Stomach (tissue), 8 donors: ENCODE measurements at regions not wholly inside any gene's neighbourhood (a gene's known extent, or its start where the extent isn't known, plus 50 kb on each side); places are given as distances from the start of the nearest gene placed in this dataset.

Experiments
- DNase-seq, 2 donors: peaks; one replicate each; pipeline versions ENCODE4 v3.0.0 to v3.0.0-alpha.2; 2013 to 2019
- H3K27ac ChIP-seq, 5 donors: fragments of 200-600 bp in 4 of 5; sonication (generic) in 4 of 5; one replicate each; pipeline ENCODE4 v1.5.1; 2013 to 2019; ENCODE audit warnings: mild to moderate bottlenecking in 1 of 5, moderate library complexity in 1 of 5
- H3K27me3 ChIP-seq, 3 donors: fragments of 200-600 bp; sonication (generic); one replicate each; pipeline ENCODE4 v1.5.1; 2017 to 2019; ENCODE audit warnings: mixed run types in 1 of 3
- H3K36me3 ChIP-seq, 4 donors: fragments of 200-600 bp; sonication (generic); 1 replicate in 3 of 4; 2 replicates in 1 of 4; pipeline ENCODE4 v1.5.1; 2016 to 2019
- H3K4me1 ChIP-seq, 4 donors: fragments of 200-600 bp; sonication (generic); one replicate each; pipeline ENCODE4 v1.5.1; 2016 to 2019
- H3K4me3 ChIP-seq, 4 donors: fragments of 200-600 bp; sonication (generic) in 3 of 4; one replicate each; pipeline ENCODE4 v1.5.1; 2016 to 2019; ENCODE audit warnings: mild to moderate bottlenecking in 1 of 4
- H3K9me3 ChIP-seq, 4 donors: fragments of 200-600 bp; sonication (generic); one replicate each; pipeline ENCODE4 v1.5.1; 2016 to 2019
- EP300 ChIP-seq: sonication (generic); formaldehyde crosslinking; IDR thresholded peaks from one replicate; pipeline ENCODE4 v1.6.1; 2017; ENCODE audit warnings: antibody characterized with exemption
- POLR2A ChIP-seq, 4 donors: fragments of 450-650 bp; IDR thresholded peaks; one replicate each; pipeline ENCODE4 v1.6.1; 2016; ENCODE audit warnings: antibody characterized with exemption in 4 of 4, control low read depth in 2 of 4, mild to moderate bottlenecking in 1 of 4, moderate library complexity in 1 of 4
- POLR2AphosphoS5 ChIP-seq, 3 donors: sonication (generic); formaldehyde crosslinking; IDR thresholded peaks; one replicate each; pipeline ENCODE4 v1.6.1; 2016; ENCODE audit warnings: antibody characterized with exemption in 3 of 3
- WGBS, 5 donors: extraction: QIAGEN DNeasy Blood & Tissue Kit in 3 of 5; methylation state at CpG; one replicate each; pipeline versions ENCODE4 v1.1.5 to v1.1.7; 2013 to 2018; 5-methylcytosine and 5-hydroxymethylcytosine counted together
- intact Hi-C: fragments of 100-400 bp; cut with DNase I; formaldehyde crosslinking; loops from one replicate; pipeline ENCODE4 v1.15.1; 2023; ENCODE audit warnings: low total_unique reads
- TF ChIP-seq, protein P1 (sequence below), 7 experiments: fragments of 450-650 bp in 4 of 7; fragments of 200-600 bp in 3 of 7; sonication (generic) in 3 of 7; IDR thresholded peaks; one replicate each; pipeline ENCODE4 v1.5.1; 2016 to 2019; ENCODE audit warnings: antibody characterized with exemption in 7 of 7, control low read depth in 2 of 7, mild to moderate bottlenecking in 1 of 7
- donor health status: healthy with polysubstance abuse.
- donor health status: Bipolar disorder and iron deficiency.
- donor health status: healthy.

- Histone ChIP-seq H3K27ac (no peak overlapping the region), H3K9me3 (peaks cover 0 to 10% (median 9%) of the 10 kb centered on the region in 4 donors), H3K36me3 (no peaks in the 10 kb centered on the region), H3K27me3 (peaks cover 0 to 76% (median 15%) of the 10 kb centered on the region in 3 donors), H3K4me1 (no peaks in the 10 kb centered on the region), H3K4me3 (no peak overlapping the region)
- TF ChIP-seq POLR2A (IDR thresholded peaks at IDR 0.05), result no peak
- TF ChIP-seq, protein P1, sequence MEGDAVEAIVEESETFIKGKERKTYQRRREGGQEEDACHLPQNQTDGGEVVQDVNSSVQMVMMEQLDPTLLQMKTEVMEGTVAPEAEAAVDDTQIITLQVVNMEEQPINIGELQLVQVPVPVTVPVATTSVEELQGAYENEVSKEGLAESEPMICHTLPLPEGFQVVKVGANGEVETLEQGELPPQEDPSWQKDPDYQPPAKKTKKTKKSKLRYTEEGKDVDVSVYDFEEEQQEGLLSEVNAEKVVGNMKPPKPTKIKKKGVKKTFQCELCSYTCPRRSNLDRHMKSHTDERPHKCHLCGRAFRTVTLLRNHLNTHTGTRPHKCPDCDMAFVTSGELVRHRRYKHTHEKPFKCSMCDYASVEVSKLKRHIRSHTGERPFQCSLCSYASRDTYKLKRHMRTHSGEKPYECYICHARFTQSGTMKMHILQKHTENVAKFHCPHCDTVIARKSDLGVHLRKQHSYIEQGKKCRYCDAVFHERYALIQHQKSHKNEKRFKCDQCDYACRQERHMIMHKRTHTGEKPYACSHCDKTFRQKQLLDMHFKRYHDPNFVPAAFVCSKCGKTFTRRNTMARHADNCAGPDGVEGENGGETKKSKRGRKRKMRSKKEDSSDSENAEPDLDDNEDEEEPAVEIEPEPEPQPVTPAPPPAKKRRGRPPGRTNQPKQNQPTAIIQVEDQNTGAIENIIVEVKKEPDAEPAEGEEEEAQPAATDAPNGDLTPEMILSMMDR (IDR thresholded peaks at IDR 0.05), result no peak
- no peak for TF ChIP-seq POLR2AphosphoS5 (IDR thresholded peaks at IDR 0.05)
- no peak for TF ChIP-seq EP300
- no peak for DNase-seq
- intact Hi-C loops, result no loop called here
- 90 to 94% (median 92%) methylated on average over 5 of the region's 5 CpGs for WGBS, 5 donors
Observed at GRCh38 chr16:87054154-87054553, 263.0 kb downstream of the C16orf95 start.

DNA sequence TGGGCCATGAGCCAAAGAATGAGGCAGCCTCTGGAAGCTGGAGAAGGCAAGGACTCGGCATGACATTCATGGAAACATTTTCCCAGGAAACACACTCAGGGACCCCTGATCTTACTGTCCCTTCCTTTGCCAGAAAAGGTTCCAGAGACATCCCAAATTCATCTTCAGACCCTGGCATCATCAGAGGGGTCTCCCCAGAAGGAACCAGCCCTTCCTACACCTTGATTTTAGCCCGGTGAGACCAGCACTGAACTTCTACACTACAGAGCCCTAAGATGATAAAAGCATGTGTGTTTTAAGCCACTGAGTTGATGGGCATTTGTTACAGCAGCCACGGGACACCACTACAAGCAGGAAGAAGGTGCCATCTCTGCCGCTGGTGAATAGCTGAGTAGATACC, 262.3 kb downstream of the C16orf95 start:
- Histone ChIP-seq H3K4me3 (no peak overlapping the region), H3K9me3 (peaks cover 0 to 10% (median 9%) of the 10 kb centered on the region in 4 donors), H3K36me3 (no peaks in the 10 kb centered on the region), H3K4me1 (no peaks in the 10 kb centered on the region), H3K27me3 (peaks cover 0 to 77% (median 15%) of the 10 kb centered on the region in 3 donors), H3K27ac (no peak overlapping the region)
- TF ChIP-seq EP300 (no peak), POLR2AphosphoS5 (IDR thresholded peaks at IDR 0.05) (no peak)
- TF ChIP-seq, protein P1 (IDR thresholded peaks at IDR 0.05), result no peak
- intact Hi-C loops, result loop anchor here (5.0 kb wide), 1 partner anchor 488 kb away; the partner anchor contains the start of gene FOXC2
- 80 to 89% (median 88%) methylated on average over 4 of the region's 4 CpGs for WGBS, 5 donors
- no peak for DNase-seq

- TF ChIP-seq POLR2A (IDR thresholded peaks at IDR 0.05) (no peak), POLR2AphosphoS5 (IDR thresholded peaks at IDR 0.05) (no peak), EP300 (no peak)
- TF ChIP-seq, protein P1 (IDR thresholded peaks at IDR 0.05), result no peak
- intact Hi-C loops, result loop anchor here (5.0 kb wide), 1 partner anchor 489 kb away; the partner anchor contains the start of gene FOXC2
- no peak overlapping the region for H3K4me3 ChIP-seq
- 72 to 81% (median 79%) methylated on average over 3 to 4 of the region's 4 CpGs; no CpG with 5 or more reads in 1 of the 5 donors for WGBS, 5 donors
- no peak for DNase-seq
- peaks cover 0 to 69% (median 15%) of the 10 kb centered on the region in 3 donors for H3K27me3 ChIP-seq
- H3K27ac ChIP-seq, result no peak overlapping the region
- no peaks in the 10 kb centered on the region for H3K4me1 ChIP-seq
- no peaks in the 10 kb centered on the region for H3K36me3 ChIP-seq
- peaks cover 0 to 10% (median 9%) of the 10 kb centered on the region in 4 donors for H3K9me3 ChIP-seq
Observed at GRCh38 chr16:87056083-87056482, 261.1 kb downstream of the C16orf95 start.

DNA sequence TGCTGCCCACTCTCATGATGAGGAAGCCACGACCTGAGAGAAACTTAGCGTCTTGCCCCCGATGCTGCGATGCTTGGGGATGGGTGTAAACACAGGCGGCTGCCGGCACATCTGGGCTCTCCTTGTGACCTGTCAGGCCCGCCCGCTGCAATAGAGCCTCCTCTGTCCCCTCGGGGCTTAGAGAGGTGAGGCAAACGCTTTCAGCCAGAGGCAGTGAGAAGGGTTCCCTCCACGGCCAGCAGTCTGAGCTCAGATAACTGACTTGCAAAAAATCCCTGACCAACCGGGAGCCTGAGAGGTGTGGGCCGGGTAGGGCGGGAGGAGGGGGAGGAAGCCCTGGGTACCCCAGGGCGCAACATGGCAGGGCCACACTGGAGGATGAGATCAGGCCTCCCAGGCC, 260.6 kb downstream of the C16orf95 start:
- intact Hi-C loops, result loop anchor here (5.0 kb wide), 1 partner anchor 489 kb away; the partner anchor contains the start of gene FOXC2
- DNase-seq, result no peak
- Histone ChIP-seq H3K4me3 (no peak overlapping the region), H3K27ac (no peak overlapping the region), H3K9me3 (peaks cover 0 to 10% (median 9%) of the 10 kb centered on the region in 4 donors), H3K4me1 (no peaks in the 10 kb centered on the region), H3K27me3 (peaks cover 0 to 69% (median 15%) of the 10 kb centered on the region in 3 donors), H3K36me3 (no peaks in the 10 kb centered on the region)
- TF ChIP-seq, protein P1 (IDR thresholded peaks at IDR 0.05), result no peak
- TF ChIP-seq POLR2AphosphoS5 (IDR thresholded peaks at IDR 0.05) (no peak), EP300 (no peak), POLR2A (IDR thresholded peaks at IDR 0.05) (no peak)
- 54 to 66% (median 61%) methylated on average over 10 to 15 of the region's 15 CpGs for WGBS, 5 donors
